Amniotic stem cell (primary cell): ENCODE measurements at regions not wholly inside any gene's neighbourhood (a gene's known extent, or its start where the extent isn't known, plus 50 kb on each side); places are given as distances from the start of the nearest gene placed in this dataset.

Source experiments
- DNase-seq: peaks from one replicate; lab custom pipeline; 2025; lab: John Stamatoyannopoulos, UW

GRCh38 chr2:19434413-19434812 lies 76.0 kb upstream of the OSR1 start:
- DNase-seq, result no peak

- DNase-seq, result no peak
Observed at GRCh38 chr2:19426941-19427340, 68.5 kb upstream of the OSR1 start.

- no peak for DNase-seq
Observed at GRCh38 chr2:19426144-19426543, 67.7 kb upstream of the OSR1 start.

- no peak for DNase-seq
Observed at GRCh38 chr2:19425419-19425818, 67.0 kb upstream of the OSR1 start.

- no peak for DNase-seq
Observed at GRCh38 chr2:19419211-19419880, 60.9 kb upstream of the OSR1 start.

- no peak for DNase-seq
Observed at GRCh38 chr2:19416784-19417684, 58.6 kb upstream of the OSR1 start.

GRCh38 chr2:19416083-19416482 lies 57.7 kb upstream of the OSR1 start:
- DNase-seq, result no peak

GRCh38 chr2:19409046-19409445 lies 50.6 kb upstream of the OSR1 start:
- no peak for DNase-seq

GRCh38 chr2:19408592-19408991 lies 50.2 kb upstream of the OSR1 start:
- no peak for DNase-seq
